GM12875 (cell line): ENCODE measurements at regions not wholly inside any gene's neighbourhood (a gene's known extent, or its start where the extent isn't known, plus 50 kb on each side); places are given as distances from the start of the nearest gene placed in this dataset.

Experiments
- H3K4me3 ChIP-seq: one replicate; pipeline ENCODE4 v1.5.1; 2011; ENCODE audit warnings: low read depth, low read length, control low read depth
- CTCF ChIP-seq: IDR thresholded peaks from 2 replicates; pipeline ENCODE4 v1.5.1; 2011; ENCODE audit warnings: low read depth, mild to moderate bottlenecking, control low read depth, inconsistent platforms, low read length, moderate library complexity, borderline replicate concordance; ENCODE audit not compliant: insufficient read depth

DNA sequence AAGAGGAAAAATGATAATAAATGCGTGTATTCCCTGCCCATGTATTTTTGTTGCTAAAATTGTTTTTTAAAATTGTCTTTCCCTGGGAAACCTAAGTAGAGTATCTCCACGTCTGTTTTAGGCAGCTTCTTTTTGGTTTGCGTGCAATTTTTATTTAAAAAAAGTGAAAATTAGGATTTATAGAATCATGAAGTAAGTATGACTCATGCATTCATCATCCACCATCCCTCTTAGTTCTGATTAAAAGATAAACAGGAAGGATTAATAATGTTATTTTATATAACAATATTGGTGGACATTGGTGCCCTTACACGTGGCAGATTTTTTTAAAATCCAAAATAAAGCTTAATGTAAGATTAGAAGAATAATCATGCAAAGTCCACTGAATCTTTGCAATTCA is 358.7 kb downstream of the MED10 start:
- TF ChIP-seq CTCF = no peak
- H3K4me3 ChIP-seq = no peak overlapping the region

- TF ChIP-seq CTCF = no peak
- no peak overlapping the region for H3K4me3 ChIP-seq
Measured at GRCh38 chr5:6013506-6013905, 364.8 kb downstream of the MED10 start.

DNA sequence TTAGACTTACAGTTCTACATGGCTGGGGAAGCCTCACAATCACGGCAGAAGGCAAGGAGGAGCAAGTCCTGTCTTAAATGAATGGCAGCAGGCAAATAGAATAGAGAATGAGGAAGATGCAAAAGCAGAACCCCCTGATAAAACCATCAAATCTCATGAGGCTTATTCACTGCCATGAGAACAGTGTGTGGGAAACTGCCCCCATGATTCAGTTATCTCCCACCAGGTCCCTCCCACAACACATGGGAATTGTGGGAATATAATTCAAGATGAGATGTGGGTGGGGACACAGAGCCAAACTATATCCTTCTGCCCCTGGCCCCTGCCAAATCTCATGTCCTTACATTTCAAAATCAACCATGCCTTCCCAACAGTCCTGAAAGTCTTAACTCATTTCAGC is 367.1 kb downstream of the MED10 start:
- no peak for TF ChIP-seq CTCF
- H3K4me3 ChIP-seq = no peak overlapping the region

- TF ChIP-seq CTCF = no peak
- no peak overlapping the region for H3K4me3 ChIP-seq
Measured at GRCh38 chr5:6006838-6007314, 371.5 kb downstream of the MED10 start.

DNA sequence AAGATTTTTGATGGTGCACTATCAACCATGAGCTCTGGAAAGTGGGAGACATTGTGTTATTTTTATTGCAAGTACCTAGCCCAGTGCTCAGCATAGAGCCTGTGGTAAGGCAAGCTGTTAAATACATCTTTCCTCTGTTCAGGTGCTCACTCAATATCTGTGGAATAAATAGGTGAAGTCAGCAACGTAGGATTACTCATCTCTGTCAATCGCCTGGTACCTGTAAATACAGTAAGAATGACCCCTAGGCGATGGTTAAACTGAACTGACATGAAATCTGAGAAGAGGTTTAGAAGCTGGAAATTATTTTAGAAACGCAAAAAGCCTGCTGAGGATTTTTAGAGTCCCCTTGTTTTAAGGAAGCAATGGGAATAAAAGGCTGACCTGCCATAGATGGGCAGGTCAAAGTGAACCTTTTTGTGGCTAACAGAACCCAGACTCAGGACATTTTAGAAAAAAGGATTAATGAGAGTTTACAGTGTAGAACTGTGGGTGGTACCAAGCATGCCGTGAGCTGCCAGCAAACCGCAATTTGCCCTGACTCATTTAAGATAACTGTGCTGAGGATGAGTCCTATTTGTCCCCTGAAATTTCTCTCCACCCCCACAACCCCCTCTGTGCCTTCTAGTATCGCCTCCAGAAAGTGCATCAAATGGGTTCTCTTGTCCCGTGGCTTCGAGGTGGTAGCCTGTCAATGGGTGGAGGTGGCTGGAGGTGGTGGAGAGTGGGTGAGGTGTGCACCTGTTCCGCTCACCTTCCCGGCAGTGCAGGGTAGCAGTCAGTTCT is 375.1 kb downstream of the MED10 start:
- no peak overlapping the region for H3K4me3 ChIP-seq
- no peak for TF ChIP-seq CTCF

DNA sequence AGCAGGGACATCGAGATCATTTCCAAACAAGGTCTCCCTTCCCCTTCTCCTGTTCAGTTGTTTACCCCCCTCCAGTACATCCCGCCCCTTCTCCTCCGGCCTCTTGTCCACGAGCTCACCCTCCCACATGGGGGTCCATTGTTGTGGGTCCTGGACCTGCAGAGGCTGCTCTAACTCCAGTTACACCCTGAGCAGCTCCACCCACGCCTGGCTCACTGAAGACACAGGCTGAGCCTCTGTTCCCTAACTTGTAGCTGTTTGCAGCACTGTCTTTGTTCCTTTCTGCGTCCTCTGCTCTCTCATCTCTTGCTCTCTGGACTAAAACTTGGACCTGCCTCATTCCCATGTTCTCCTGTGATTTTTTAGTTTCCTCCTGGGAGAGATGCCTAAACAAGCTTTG is 377.5 kb downstream of the MED10 start:
- H3K4me3 ChIP-seq = no peak overlapping the region
- TF ChIP-seq CTCF = no peak

- TF ChIP-seq CTCF = no peak
- H3K4me3 ChIP-seq = no peak overlapping the region
Measured at GRCh38 chr5:5995819-5996218, 382.5 kb downstream of the MED10 start.
